Osteoblast (primary cell): ENCODE measurements at regions not wholly inside any gene's neighbourhood (a gene's known extent, or its start where the extent isn't known, plus 50 kb on each side); places are given as distances from the start of the nearest gene placed in this dataset.

ENCODE experiments used
- DNase-seq: peaks from one replicate; pipeline ENCODE4 v3.0.0; 2011; ENCODE audit warnings: low spot score, mixed read lengths; ENCODE audit not compliant: insufficient read length; ENCODE audit errors: missing footprints
- H2AFZ ChIP-seq: 2 replicates; pipeline ENCODE4 v1.6.0; 2011; ENCODE audit warnings: mild to moderate bottlenecking, low read length
- H3K27ac ChIP-seq: 2 replicates; pipeline ENCODE4 v1.5.1; 2011; ENCODE audit warnings: mild to moderate bottlenecking, low read depth, low read length, moderate library complexity
- H3K27me3 ChIP-seq: 2 replicates; pipeline ENCODE4 v1.6.0; 2012; ENCODE audit warnings: mild to moderate bottlenecking, control low read depth, inconsistent platforms, low read length, moderate library complexity; ENCODE audit not compliant: insufficient read depth
- H3K36me3 ChIP-seq: 2 replicates; pipeline ENCODE4 v1.5.1; 2011; ENCODE audit warnings: mild to moderate bottlenecking, low read length, control low read depth, moderate library complexity; ENCODE audit not compliant: insufficient read depth
- H3K4me1 ChIP-seq: 2 replicates; pipeline ENCODE4 v1.5.1; 2011; ENCODE audit warnings: mild to moderate bottlenecking, low read length, control low read depth, moderate library complexity; ENCODE audit not compliant: insufficient read depth
- H3K4me2 ChIP-seq: 2 replicates; pipeline ENCODE4 v1.6.0; 2011; ENCODE audit warnings: mild to moderate bottlenecking, low read length; ENCODE audit not compliant: insufficient read depth
- H3K4me3 ChIP-seq: fragments of 200-600 bp; sonication (generic); 3 replicates; pipeline ENCODE4 v1.5.1; 2012; ENCODE audit warnings: mild to moderate bottlenecking, low read length, inconsistent platforms; ENCODE audit not compliant: insufficient read depth
- H3K79me2 ChIP-seq: 2 replicates; pipeline ENCODE4 v1.6.0; 2012; ENCODE audit warnings: mild to moderate bottlenecking, low read length, control low read depth, inconsistent platforms; ENCODE audit not compliant: insufficient read depth
- H3K9me3 ChIP-seq: 2 replicates; pipeline ENCODE4 v1.5.1; 2011; ENCODE audit warnings: low read depth, low read length, control low read depth
- H4K20me1 ChIP-seq: 2 replicates; pipeline ENCODE4 v1.6.0; 2012; ENCODE audit warnings: mild to moderate bottlenecking, low read length, control low read depth; ENCODE audit not compliant: insufficient read depth
- CTCF ChIP-seq: IDR thresholded peaks from 2 replicates; pipeline ENCODE4 v1.5.1; 2011; ENCODE audit warnings: mild to moderate bottlenecking, low read depth, low read length, moderate library complexity; ENCODE audit errors: extremely low read depth

DNA sequence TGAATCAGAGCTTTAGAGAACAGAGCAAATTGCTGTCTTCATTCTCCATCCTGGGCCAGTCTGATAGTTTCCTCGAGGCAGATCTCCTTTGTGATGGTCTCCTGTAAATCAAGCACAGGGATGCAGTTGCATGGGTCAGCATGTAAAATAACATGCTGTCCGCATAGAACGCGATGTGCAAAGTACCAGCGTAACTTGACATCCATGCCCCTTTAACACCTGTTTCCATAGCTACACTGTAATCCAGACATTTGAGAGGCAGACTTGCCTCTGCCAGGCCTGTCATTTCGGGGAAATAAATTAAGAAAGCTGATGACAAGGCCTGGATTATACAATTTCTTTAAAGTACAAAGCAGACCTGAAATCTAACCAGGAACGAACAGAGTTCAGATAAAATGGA, 413.5 kb downstream of the TLE4 start:
- Histone ChIP-seq H3K9me3 (no peaks in the 10 kb centered on the region), H2AFZ (no peak overlapping the region), H3K4me1 (no peaks in the 10 kb centered on the region), H3K27ac (no peak overlapping the region), H3K79me2 (no peaks in the 10 kb centered on the region), H3K27me3 (no peaks in the 10 kb centered on the region), H3K36me3 (no peaks in the 10 kb centered on the region), H3K4me2 (no peak overlapping the region), H3K4me3 (no peak overlapping the region), H4K20me1 (no peaks in the 10 kb centered on the region)
- no peak for DNase-seq
- no peak for TF ChIP-seq CTCF

DNA sequence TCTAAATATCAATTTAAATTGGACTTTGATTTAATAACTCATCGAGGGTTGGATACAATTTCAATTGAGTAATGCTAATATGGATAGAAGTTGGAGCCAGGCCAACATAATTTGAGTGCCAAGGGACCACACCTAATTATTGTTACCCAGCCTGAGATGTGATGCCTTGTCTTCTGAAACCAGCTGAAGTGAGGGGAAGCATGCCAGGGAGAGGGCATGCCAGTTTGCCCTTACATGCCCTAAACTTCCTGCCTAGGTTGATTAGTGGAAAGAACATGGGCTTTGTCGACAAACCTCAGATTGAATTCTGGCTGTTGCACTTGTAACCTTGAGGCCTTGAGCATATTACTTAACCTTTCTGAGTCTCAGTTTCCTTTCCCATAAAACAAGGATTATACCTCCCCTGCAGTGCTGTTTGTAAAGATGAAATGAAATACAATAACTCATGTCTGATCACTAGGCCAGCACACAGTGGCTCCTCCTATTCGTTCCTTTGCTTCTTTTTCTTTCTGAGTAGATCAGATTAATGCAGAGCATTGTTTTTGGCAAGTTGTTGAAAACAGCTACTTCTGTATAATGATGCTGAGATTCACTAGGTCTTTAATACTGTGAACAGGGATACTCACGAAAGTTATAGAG, 412.8 kb downstream of the TLE4 start:
- H4K20me1 ChIP-seq = no peaks in the 10 kb centered on the region
- no peak for DNase-seq
- H3K27ac ChIP-seq = no peak overlapping the region
- no peaks in the 10 kb centered on the region for H3K9me3 ChIP-seq
- H3K4me2 ChIP-seq = no peak overlapping the region
- no peaks in the 10 kb centered on the region for H3K79me2 ChIP-seq
- no peak for TF ChIP-seq CTCF
- no peak overlapping the region for H2AFZ ChIP-seq
- no peak overlapping the region for H3K4me3 ChIP-seq
- H3K36me3 ChIP-seq = no peaks in the 10 kb centered on the region
- H3K27me3 ChIP-seq = no peaks in the 10 kb centered on the region
- no peaks in the 10 kb centered on the region for H3K4me1 ChIP-seq

DNA sequence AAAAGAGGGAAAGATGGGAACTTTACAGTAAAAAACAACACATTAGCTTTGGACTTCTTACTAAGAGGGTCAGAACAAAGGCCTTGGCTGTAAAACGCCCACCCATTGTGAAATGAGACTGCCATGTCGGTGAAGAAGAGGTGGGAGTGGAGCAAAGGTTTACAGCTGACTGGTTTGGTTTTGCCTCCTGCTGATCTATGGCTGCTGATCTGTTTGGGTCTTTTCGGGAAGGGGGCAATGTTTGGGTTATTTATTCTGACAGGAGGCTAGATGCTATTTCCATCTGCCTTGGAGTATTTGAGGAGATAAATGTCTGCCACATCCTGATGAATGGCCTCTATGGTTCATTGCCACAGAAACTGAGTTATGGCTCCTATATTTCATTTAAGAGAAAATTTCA, 408.7 kb downstream of the TLE4 start:
- Histone ChIP-seq H3K4me1 (peaks cover 10% of the 10 kb centered on the region), H3K9me3 (no peaks in the 10 kb centered on the region), H3K4me3 (no peak overlapping the region)

More for the DNA sequence above, 408.7 kb downstream of the TLE4 start:
- H3K79me2 ChIP-seq = no peaks in the 10 kb centered on the region
- DNase-seq = no peak
- TF ChIP-seq CTCF = no peak
- H4K20me1 ChIP-seq = no peaks in the 10 kb centered on the region
- H3K27ac ChIP-seq = no peak overlapping the region
- peaks cover 12% of the 10 kb centered on the region for H3K27me3 ChIP-seq
- no peak overlapping the region for H2AFZ ChIP-seq
- H3K4me2 ChIP-seq = no peak overlapping the region
- no peaks in the 10 kb centered on the region for H3K36me3 ChIP-seq
